NCI-H2107 (cell line): ENCODE measurements at regions not wholly inside any gene's neighbourhood (a gene's known extent, or its start where the extent isn't known, plus 50 kb on each side); places are given as distances from the start of the nearest gene placed in this dataset.

ENCODE experiments used
- DNase-seq: peaks from one replicate; lab custom pipeline; 2025; lab: John Stamatoyannopoulos, UW

DNA sequence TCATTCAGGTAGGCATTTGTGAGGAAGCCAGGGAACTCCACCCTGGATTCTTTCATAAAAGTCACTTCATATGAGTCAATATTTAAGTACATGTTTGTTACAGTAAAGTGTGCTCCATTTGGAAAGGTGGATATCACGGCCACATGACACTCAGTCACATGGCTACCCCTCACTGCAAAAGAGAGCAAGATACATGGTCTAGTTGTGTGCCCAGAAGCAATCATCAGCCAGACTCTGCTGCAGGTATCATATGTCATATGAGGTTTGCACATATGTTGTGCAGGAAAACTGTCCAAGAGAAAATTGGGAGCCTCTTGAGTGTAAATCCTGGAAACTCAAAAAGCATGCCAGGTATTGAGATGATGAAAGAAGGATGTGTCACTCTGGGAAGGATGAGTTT, 55.0 kb upstream of the NMNAT3 start:
- DNase-seq: no peak

GRCh38 chr3:139729300-139729699, 51.5 kb upstream of the NMNAT3 start:
- DNase-seq: no peak

DNA sequence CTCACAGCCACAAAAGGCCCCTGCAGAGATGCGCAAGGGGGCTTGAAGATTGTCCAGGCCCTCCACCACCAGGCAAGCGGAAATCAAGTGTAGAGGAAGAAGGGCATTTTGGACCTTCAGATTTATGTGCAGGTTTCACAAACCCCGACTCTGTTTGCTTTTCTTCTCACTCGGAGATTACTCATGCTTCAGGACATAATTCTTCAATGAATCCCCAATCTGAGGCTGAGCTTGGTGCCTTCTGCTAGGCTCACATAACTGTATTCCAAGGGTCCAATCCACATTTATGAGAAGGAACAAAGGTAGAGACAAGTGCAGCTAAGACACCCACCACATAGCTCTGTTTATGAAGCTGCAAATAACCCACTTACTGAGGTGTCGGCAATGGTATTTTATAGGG, 50.6 kb upstream of the NMNAT3 start:
- DNase-seq: no peak
